ENCODE measurements at regions not wholly inside any gene's neighbourhood (a gene's known extent, or its start where the extent isn't known, plus 50 kb on each side); places are given as distances from the start of the nearest gene placed in this dataset.

- TF ChIP-seq ZNF318 (CRISPR knock-in tag; IDR thresholded peaks at IDR 0.05) (no peak), ZNF44 (CRISPR knock-in tag; IDR thresholded peaks at IDR 0.05) (no peak), MXI1 (IDR thresholded peaks at IDR 0.05; ENCODE audit: borderline replicate concordance, low read depth, low read length) (no peak), AHDC1 (CRISPR knock-in tag; IDR thresholded peaks at IDR 0.05; ENCODE audit: borderline replicate concordance) (no peak), ZNF18 (CRISPR knock-in tag; IDR thresholded peaks at IDR 0.05; ENCODE audit: insufficient replicate concordance) (no peak), CREM (IDR thresholded peaks at IDR 0.05) (no peak), CREM (CRISPR knock-in tag; IDR thresholded peaks at IDR 0.05) (no peak)
Observed at GRCh38 chr1:183730107-183730724, 74.7 kb upstream of the RGL1 start (continued).

Data from HepG2 (cell line).